Tibial nerve (tissue), 3 donors: ENCODE measurements at regions not wholly inside any gene's neighbourhood (a gene's known extent, or its start where the extent isn't known, plus 50 kb on each side); places are given as distances from the start of the nearest gene placed in this dataset.

Source experiments
- CTCF ChIP-seq, 5 experiments: fragments of 200-600 bp in 3 of 5; fragments of 450-650 bp in 2 of 5; sonication (generic) in 3 of 5; IDR thresholded peaks; one replicate each; pipeline ENCODE4 v1.5.1; 2016 to 2019; ENCODE audit warnings: antibody characterized with exemption in 5 of 5, mild to moderate bottlenecking in 3 of 5, moderate library complexity in 2 of 5
- POLR2A ChIP-seq, 2 donors: fragments of 450-650 bp; IDR thresholded peaks; one replicate each; pipeline ENCODE4 v1.6.1; 2017; ENCODE audit warnings: antibody characterized with exemption in 2 of 2, mild to moderate bottlenecking in 2 of 2, moderate library complexity in 2 of 2

GRCh38 chr3:182050932-182051331 lies 339.2 kb downstream of the SOX2 start:
- TF ChIP-seq CTCF (IDR thresholded peaks at IDR 0.05): no peak
- TF ChIP-seq POLR2A (IDR thresholded peaks at IDR 0.05): no peak
